Activated T-cell treated with anti-CD3 and anti-CD28 coated beads for 24 hours (primary cell): ENCODE measurements at regions not wholly inside any gene's neighbourhood (a gene's known extent, or its start where the extent isn't known, plus 50 kb on each side); places are given as distances from the start of the nearest gene placed in this dataset.
"Not testable (repeated sequence)": the region's sequence is repeated elsewhere in the genome, so short reads cannot be mapped to it uniquely, and the experiment has no call there.

ENCODE experiments used
- DNase-seq: peaks from one replicate; pipeline ENCODE4 v3.0.0-alpha.2; 2020; ENCODE audit warnings: low read depth

DNA sequence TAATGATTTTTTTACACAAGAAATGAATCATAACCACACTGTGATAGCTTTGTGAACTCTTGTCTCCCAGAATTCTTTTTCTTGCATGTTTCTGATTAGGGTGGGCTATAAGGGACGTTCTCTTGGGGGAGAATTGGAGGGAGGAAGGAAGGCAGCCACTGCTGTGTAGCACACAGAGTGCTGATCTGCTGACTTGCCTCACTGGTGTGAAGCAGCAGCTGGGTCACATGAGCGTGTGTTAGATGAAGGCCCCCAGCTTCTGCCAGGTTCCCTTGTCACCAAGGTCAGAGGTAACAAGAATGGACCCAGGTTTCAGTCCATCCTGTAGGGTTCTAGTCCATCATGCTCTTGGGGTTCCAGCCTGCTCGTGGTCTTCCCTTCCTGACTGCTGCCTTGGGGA is 107.4 kb upstream of the GLI2 start:
- DNase-seq, result no peak

- no peak for DNase-seq
Observed at GRCh38 chr2:120629241-120629895, 106.3 kb upstream of the GLI2 start.

GRCh38 chr2:120630031-120630701 is 105.5 kb upstream of the GLI2 start:
- no peak for DNase-seq

DNA sequence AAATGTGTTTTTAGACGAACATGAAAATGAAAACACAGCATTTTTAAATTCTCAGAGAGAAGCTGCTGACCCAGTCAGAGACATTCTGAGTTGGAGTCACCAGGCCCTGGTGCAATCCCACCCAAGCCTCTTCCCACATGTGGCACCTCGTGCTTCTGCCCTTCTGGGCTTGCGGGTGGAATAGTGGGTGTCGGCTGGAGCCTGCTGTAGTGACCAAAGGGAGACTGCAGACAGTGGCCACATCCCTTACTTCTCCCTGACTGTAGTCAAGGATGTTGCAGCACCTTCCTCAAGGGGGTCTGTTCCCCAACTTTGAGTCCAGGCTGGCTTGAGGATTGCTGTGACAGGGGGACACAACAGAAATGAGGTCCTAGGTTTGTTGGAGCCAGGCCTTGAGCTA is 104.4 kb upstream of the GLI2 start:
- DNase-seq, result no peak

GRCh38 chr2:120631724-120632123 is 103.9 kb upstream of the GLI2 start:
- no peak for DNase-seq

- DNase-seq, result no peak
Observed at GRCh38 chr2:120632796-120633646, 102.6 kb upstream of the GLI2 start.

DNA sequence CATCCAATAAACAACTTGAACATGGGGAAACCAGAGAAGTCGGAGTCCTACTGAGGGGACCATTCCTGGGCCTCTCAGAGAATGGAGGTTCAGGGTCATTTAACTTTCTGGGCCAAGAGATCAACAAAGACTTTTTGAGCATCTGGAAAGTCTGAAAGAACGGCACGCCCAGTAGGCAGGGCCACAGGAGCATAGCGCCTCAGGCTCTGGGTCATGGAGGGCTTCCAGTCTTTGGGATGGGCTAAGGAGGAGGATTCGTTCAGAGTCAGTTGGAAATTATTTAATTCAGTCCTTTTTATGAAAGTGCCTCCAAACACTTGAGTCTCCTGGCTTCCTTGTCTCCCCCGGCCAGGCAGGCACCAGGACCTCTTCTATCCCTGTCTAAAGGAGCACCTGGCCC is 101.1 kb upstream of the GLI2 start:
- no peak for DNase-seq

- no peak for DNase-seq
Observed at GRCh38 chr2:120635146-120635545, 100.5 kb upstream of the GLI2 start.

- no peak for DNase-seq
Observed at GRCh38 chr2:120637847-120638246, 97.8 kb upstream of the GLI2 start.

DNA sequence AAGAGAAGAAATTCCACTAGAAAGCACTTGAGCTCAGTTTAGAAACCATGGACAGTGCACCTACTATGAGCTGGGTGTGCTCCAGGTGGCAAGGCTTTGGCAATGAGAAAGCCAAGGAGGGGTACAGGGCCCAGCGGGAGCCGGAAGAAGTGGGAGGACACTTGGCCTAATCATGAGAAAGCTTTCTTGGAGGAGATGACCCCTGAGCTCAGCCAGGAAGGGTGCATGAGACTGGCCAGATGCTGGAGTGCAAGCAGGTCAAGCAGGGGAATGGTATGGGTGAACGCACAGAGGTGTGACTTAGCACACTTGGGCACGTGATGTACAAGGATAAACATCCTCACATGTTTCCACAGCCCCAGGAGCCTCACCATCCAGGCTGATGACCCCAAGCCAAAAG is 97.2 kb upstream of the GLI2 start:
- DNase-seq, result no peak

- no peak for DNase-seq
Observed at GRCh38 chr2:120641366-120641771, 94.3 kb upstream of the GLI2 start.

DNA sequence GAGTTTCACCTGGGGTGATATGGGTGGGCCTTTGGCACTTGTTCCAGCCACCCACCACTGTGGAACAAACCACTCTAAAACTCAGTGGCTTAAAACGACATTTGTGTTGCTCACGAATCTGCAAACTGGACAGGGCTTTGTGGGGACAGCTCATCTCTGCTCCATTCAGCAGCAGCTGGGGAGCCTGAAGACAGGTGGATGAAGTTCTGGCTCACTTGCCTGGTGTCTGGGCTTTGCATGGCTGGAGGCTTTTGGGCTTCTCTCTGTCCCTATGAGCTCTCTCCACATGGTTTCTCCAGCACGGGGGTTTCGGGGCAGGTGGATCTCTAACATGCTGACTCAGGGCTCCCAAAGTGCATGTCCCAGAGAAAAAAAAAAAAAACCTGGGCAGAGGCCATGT is 93.0 kb upstream of the GLI2 start:
- DNase-seq, result no peak

GRCh38 chr2:120646994-120647393 is 88.7 kb upstream of the GLI2 start:
- no peak for DNase-seq

DNA sequence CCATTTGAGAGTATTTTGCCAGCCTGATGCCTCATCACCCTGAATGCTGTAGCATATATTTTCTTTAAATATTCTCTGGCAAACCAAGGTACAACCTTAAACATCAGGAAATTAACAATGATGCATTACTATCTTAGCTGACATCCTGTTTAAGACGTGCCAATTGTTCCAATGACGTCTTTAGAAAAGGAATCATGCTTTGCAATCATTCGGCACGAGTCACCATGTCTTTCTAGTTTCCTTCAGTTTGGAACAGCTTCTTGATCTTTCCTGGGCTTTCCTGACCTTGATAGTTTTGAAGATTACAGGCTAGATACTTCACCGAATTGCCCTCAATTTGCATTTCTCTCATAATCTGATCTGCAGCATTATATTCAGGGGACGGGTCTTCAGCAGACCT is 88.2 kb upstream of the GLI2 start:
- DNase-seq, result no peak

DNA sequence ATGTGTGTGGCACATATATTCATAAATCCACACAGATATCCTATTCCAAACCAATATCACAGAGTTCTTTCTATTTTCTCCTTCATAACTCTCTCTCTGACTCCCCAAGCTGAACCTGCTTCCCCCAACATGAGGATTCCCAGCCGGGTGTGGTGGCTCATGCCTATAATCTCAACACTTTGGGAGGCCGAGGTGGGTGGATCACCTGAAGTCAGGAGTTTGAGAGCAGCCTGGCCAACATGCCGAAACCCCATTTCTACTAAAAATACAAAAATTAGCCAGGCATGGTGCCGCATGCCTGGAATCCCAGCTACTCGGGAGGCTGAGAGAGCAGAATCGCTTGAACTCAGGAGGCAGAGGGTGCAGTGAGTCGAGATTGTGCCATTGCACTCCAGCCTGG is 86.3 kb upstream of the GLI2 start:
- not testable (repeated sequence) for DNase-seq

- DNase-seq, result no peak
Observed at GRCh38 chr2:120650022-120650644, 85.5 kb upstream of the GLI2 start.

DNA sequence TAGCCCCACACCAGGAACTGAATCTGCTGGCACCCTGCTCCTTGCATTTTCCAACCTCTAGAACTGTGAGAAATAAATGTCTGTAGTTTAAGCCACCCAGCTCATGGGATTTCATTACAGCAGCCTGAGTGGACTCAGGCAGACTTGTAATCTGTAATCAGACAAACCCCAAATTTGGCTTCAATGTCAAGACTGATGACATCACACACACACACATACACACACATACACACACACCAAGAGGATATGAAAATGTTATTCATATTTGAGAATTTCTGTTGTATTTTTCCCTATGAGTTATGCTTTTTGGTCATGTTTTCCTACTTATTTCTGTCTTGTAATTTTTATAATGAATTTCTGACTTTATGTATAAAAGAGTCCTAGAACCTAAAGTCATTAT is 83.8 kb upstream of the GLI2 start:
- no peak for DNase-seq

DNA sequence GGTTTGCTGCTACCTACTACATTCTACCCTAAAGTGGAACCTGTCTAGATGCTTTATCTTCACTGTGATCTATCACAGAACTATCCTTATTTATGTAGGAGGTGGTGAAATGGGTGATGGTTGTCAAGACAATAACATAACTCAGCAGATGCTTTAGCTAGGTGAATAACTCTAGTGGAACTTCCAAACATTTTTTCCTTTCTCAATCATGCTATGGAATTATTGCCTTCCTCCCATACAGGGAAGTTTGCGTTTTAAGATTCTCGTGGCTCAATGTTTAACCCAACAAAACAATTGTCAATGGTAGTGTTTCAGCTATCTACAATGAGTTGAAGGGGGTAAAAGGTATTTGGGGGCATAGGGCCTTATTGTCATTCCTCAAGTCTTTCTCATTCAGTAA is 82.6 kb upstream of the GLI2 start:
- DNase-seq, result no peak

GRCh38 chr2:120653871-120654270 is 81.8 kb upstream of the GLI2 start:
- no peak for DNase-seq

DNA sequence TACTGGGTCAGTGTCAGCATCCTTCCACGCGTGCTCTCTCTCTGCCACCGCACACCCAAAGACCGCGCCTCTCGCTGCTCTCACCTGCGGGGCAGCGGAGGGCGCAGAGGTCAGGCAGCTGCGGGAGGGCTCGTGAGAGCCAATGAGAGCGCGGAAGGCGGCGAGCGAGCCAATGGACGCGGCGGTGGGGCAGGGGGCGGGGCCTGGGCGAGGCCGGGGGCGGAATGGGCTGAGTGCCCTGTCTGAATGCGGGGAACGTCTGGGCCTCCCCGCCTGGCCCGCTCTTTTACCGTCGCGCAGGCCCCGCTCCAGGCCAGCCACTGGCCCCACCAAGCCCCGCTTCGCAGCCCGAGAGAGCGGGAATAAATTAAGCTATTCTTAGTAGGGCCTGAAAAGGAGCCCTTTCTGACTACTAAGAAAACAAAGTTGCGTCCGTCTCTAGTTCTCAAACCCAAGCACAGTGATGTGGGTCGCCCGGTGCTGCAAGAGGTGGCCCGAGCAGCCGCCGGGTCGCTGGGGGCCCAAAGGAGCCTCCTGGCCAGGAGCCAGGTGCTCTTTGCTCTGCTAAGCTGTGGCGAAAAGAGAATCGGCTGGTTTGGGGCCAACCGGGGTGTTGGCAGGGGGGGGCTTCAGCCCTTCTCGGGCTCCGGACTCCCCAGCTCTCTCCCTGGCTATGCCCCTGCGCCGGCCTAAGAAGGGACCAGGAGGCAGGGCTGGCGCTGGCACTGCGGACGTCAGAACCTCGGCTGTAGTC is 81.1 kb upstream of the GLI2 start:
- DNase-seq, result no peak

- no peak for DNase-seq
Observed at GRCh38 chr2:120656273-120656950, 79.3 kb upstream of the GLI2 start.
